ENCODE measurements at regions not wholly inside any gene's neighbourhood (a gene's known extent, or its start where the extent isn't known, plus 50 kb on each side); places are given as distances from the start of the nearest gene placed in this dataset.
"Not testable (repeated sequence)": the region's sequence is repeated elsewhere in the genome, so short reads cannot be mapped to it uniquely, and the experiment has no call there.

- DNase-seq, result no peak
Observed at GRCh38 chr4:188435381-188435780, 296.1 kb downstream of the TRIML1 start.

GRCh38 chr4:188437535-188437934, 298.3 kb downstream of the TRIML1 start:
- DNase-seq, result no peak

GRCh38 chr4:188438391-188438824, 299.2 kb downstream of the TRIML1 start:
- not testable (repeated sequence) for DNase-seq

- DNase-seq, result peak; percentile 31
Observed at GRCh38 chr4:188439641-188440311, 300.5 kb downstream of the TRIML1 start.

- DNase-seq, result no peak
Observed at GRCh38 chr4:188444500-188444899, 305.3 kb downstream of the TRIML1 start.

GRCh38 chr4:188448996-188449395, 309.8 kb downstream of the TRIML1 start:
- not testable (repeated sequence) for DNase-seq

GRCh38 chr4:188450571-188450970, 311.3 kb downstream of the TRIML1 start:
- DNase-seq, result no peak

GRCh38 chr4:188452097-188452496, 312.9 kb downstream of the TRIML1 start:
- no peak for DNase-seq

GRCh38 chr4:188454575-188454974, 315.3 kb downstream of the TRIML1 start:
- DNase-seq, result no peak

GRCh38 chr4:188455062-188455752, 316.0 kb downstream of the TRIML1 start:
- DNase-seq, result no peak

- DNase-seq, result no peak
Observed at GRCh38 chr4:188459381-188459780, 320.1 kb downstream of the TRIML1 start.

- no peak for DNase-seq
Observed at GRCh38 chr4:188463909-188464308, 324.7 kb downstream of the TRIML1 start.

- DNase-seq, result no peak
Observed at GRCh38 chr4:188466001-188466400, 326.8 kb downstream of the TRIML1 start.

GRCh38 chr4:188484256-188484655, 345.0 kb downstream of the TRIML1 start:
- DNase-seq, result no peak

- peak; percentile 13 for DNase-seq
Observed at GRCh38 chr4:188485906-188486305, 346.7 kb downstream of the TRIML1 start.

- DNase-seq, result no peak
Observed at GRCh38 chr4:188492886-188493285, 353.6 kb downstream of the TRIML1 start.

- no peak for DNase-seq
Observed at GRCh38 chr4:188495169-188495568, 355.9 kb downstream of the TRIML1 start.

GRCh38 chr4:188511431-188511830, 372.2 kb downstream of the TRIML1 start:
- DNase-seq, result no peak

- DNase-seq, result no peak
Observed at GRCh38 chr4:188532751-188533150, 393.5 kb downstream of the TRIML1 start.

GRCh38 chr4:188534297-188534696, 395.1 kb downstream of the TRIML1 start:
- DNase-seq, result no peak

- DNase-seq, result no peak
Observed at GRCh38 chr4:188534917-188535316, 395.7 kb downstream of the TRIML1 start.

- DNase-seq, result no peak
Observed at GRCh38 chr4:188536826-188537225, 397.6 kb downstream of the TRIML1 start.

- DNase-seq, result no peak
Observed at GRCh38 chr4:188550296-188550695, 411.1 kb downstream of the TRIML1 start.

GRCh38 chr4:188551156-188551555, 411.9 kb downstream of the TRIML1 start:
- no peak for DNase-seq
